Neural cell (in vitro differentiated cells): ENCODE measurements at regions not wholly inside any gene's neighbourhood (a gene's known extent, or its start where the extent isn't known, plus 50 kb on each side); places are given as distances from the start of the nearest gene placed in this dataset.

Source experiments
- H2AFZ ChIP-seq: fragments of 200-600, 300-800 bp; sonication (generic), shearing (Covaris generic); 2 replicates; pipeline ENCODE4 v1.6.0; 2014; ENCODE audit warnings: low read depth, mild to moderate bottlenecking, antibody characterized with exemption, low read length, moderate library complexity
- H3F3A ChIP-seq: fragments of 200-600 bp; shearing (Covaris generic); 2 replicates; pipeline ENCODE4 v1.6.1; 2016; ENCODE audit warnings: mild to moderate bottlenecking, moderate library complexity, mixed read lengths, antibody characterized with exemption, low read length; ENCODE audit not compliant: insufficient read depth, poor library complexity, severe bottlenecking
- H3K27ac ChIP-seq: fragments of 200-600, 300-800 bp; sonication (generic), shearing (Covaris generic); 2 replicates; pipeline ENCODE4 v1.5.1; 2014; ENCODE audit warnings: mild to moderate bottlenecking, low read length, moderate library complexity
- H3K27me3 ChIP-seq: fragments of 300-800, 200-600 bp; sonication (generic), shearing (Covaris generic); 2 replicates; pipeline ENCODE4 v1.6.0; 2014; ENCODE audit warnings: mild to moderate bottlenecking, low read depth, low read length, moderate library complexity; ENCODE audit not compliant: insufficient read depth
- H3K36me3 ChIP-seq: fragments of 300-800, 200-600 bp; sonication (generic), shearing (Covaris generic); 2 replicates; pipeline ENCODE4 v1.5.1; 2014; ENCODE audit warnings: mild to moderate bottlenecking, antibody characterized with exemption, low read length, moderate library complexity; ENCODE audit not compliant: insufficient read depth
- H3K4me2 ChIP-seq: fragments of 300-800, 200-600 bp; sonication (generic), shearing (Covaris generic); 2 replicates; pipeline ENCODE4 v1.6.0; 2014; ENCODE audit warnings: mild to moderate bottlenecking, low read length
- H3K4me3 ChIP-seq: fragments of 300-800, 200-600 bp; sonication (generic), shearing (Covaris generic); 2 replicates; pipeline ENCODE4 v1.5.1; 2014; ENCODE audit warnings: mild to moderate bottlenecking, low read length, moderate library complexity
- H3K79me2 ChIP-seq: fragments of 200-600 bp; shearing (Covaris generic); replicated peaks from 2 replicates; pipeline ENCODE4 v1.6.0; 2014; ENCODE audit warnings: mild to moderate bottlenecking, low read length, moderate library complexity; ENCODE audit not compliant: insufficient read depth
- H3K9ac ChIP-seq: fragments of 300-800, 200-600 bp; sonication (generic), shearing (Covaris generic); 2 replicates; pipeline ENCODE4 v1.6.1; 2016; ENCODE audit warnings: mild to moderate bottlenecking, low read length, mixed read lengths
- H3K9me2 ChIP-seq: fragments of 200-600 bp; shearing (Covaris generic); 2 replicates; pipeline ENCODE4 v1.6.1; 2016; ENCODE audit warnings: mild to moderate bottlenecking, low read length, mixed read lengths; ENCODE audit not compliant: insufficient read depth
- H3K9me3 ChIP-seq: fragments of 200-600, 300-800 bp; sonication (generic), shearing (Covaris generic); 2 replicates; pipeline ENCODE4 v1.6.1; 2016; ENCODE audit warnings: mild to moderate bottlenecking, mixed run types, low read length, moderate library complexity, mixed read lengths
- H4K20me1 ChIP-seq: fragments of 200-600 bp; shearing (Covaris generic); 2 replicates; pipeline ENCODE4 v1.6.1; 2016; ENCODE audit warnings: mild to moderate bottlenecking, mixed run types; ENCODE audit not compliant: insufficient read depth
- CTCF ChIP-seq: fragments of 450-650 bp; IDR thresholded peaks from 2 replicates; pipeline ENCODE4 v1.5.1; 2014; ENCODE audit warnings: antibody characterized with exemption, mild to moderate bottlenecking, moderate library complexity; ENCODE audit not compliant: poor library complexity, severe bottlenecking
- EP300 ChIP-seq: fragments of 450-650 bp; conservative IDR thresholded peaks from 2 replicates; pipeline ENCODE4 v1.6.1; 2014; ENCODE audit warnings: antibody characterized with exemption, mild to moderate bottlenecking, moderate library complexity; ENCODE audit not compliant: poor library complexity, severe bottlenecking
- EZH2 ChIP-seq: fragments of 200-600, 300-800 bp; shearing (Covaris generic), sonication (generic); IDR thresholded peaks from 2 replicates; pipeline ENCODE4 v1.6.1; 2014; ENCODE audit warnings: antibody characterized with exemption, low read length, borderline replicate concordance, mild to moderate bottlenecking; ENCODE audit not compliant: insufficient read depth, poor library complexity, severe bottlenecking
- MXI1 ChIP-seq: fragments of 450-650 bp; conservative IDR thresholded peaks from 2 replicates; pipeline ENCODE4 v1.6.1; 2014; ENCODE audit warnings: antibody characterized with exemption, mild to moderate bottlenecking; ENCODE audit not compliant: poor library complexity, severe bottlenecking
- POLR2AphosphoS5 ChIP-seq: IDR thresholded peaks from 2 replicates; pipeline ENCODE4 v1.6.1; 2012
- RAD21 ChIP-seq: fragments of 450-650 bp; conservative IDR thresholded peaks from 2 replicates; pipeline ENCODE4 v1.6.1; 2014; ENCODE audit warnings: antibody characterized with exemption, mild to moderate bottlenecking, moderate library complexity
- REST ChIP-seq: IDR thresholded peaks from 2 replicates; pipeline ENCODE4 v1.6.1; 2012; ENCODE audit warnings: borderline replicate concordance
- SMC3 ChIP-seq: fragments of 450-650 bp; conservative IDR thresholded peaks from 2 replicates; pipeline ENCODE4 v1.6.1; 2014; ENCODE audit warnings: antibody characterized with exemption, mild to moderate bottlenecking, moderate library complexity; ENCODE audit not compliant: poor library complexity
- TAF1 ChIP-seq: IDR thresholded peaks from 2 replicates; pipeline ENCODE4 v1.6.1; 2012; ENCODE audit warnings: low read depth

- no peaks in the 10 kb centered on the region for H4K20me1 ChIP-seq
- no peak overlapping the region for H2AFZ ChIP-seq
- H3F3A ChIP-seq: no peaks in the 10 kb centered on the region
- H3K27ac ChIP-seq: no peak overlapping the region
- no peaks in the 10 kb centered on the region for H3K9me2 ChIP-seq
- no peaks in the 10 kb centered on the region for H3K79me2 ChIP-seq
- H3K9me3 ChIP-seq: no peaks in the 10 kb centered on the region
- H3K36me3 ChIP-seq: no peaks in the 10 kb centered on the region
- H3K27me3 ChIP-seq: no peaks in the 10 kb centered on the region
- no peak overlapping the region for H3K4me3 ChIP-seq
- no peak overlapping the region for H3K9ac ChIP-seq
- H3K4me2 ChIP-seq: no peak overlapping the region
- TF ChIP-seq EZH2 (no peak), EP300 (no peak), TAF1 (no peak), CTCF (no peak), SMC3 (no peak), MXI1 (no peak), REST (no peak), POLR2AphosphoS5 (no peak), RAD21 (no peak)
These were observed 287.7 kb downstream of the IPMK start for GRCh38 chr10:57979956-57980355.

DNA sequence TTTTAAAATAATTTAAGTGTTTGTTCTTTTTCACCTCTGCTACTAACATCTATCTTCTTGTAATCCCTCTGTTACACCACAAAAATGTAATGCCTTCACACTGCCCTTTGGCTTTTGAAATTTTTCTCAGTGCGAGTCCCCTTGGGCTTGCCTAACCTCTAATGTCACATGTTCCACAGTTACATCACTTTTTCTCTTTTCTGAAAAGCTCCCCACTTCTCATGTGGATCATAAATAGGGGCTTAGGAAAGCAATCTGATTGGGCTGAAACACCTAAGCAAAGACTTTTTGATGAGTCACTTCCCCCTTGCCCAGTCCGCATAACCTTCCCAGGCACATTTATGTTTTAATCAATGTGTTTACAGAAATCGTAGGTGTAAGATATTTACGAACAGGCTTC lies 288.2 kb downstream of the IPMK start:
- Histone ChIP-seq H3K4me2 (no peak overlapping the region), H3K9me3 (no peaks in the 10 kb centered on the region), H3K9ac (no peak overlapping the region), H3K9me2 (no peaks in the 10 kb centered on the region), H2AFZ (no peak overlapping the region), H3K4me3 (no peak overlapping the region), H4K20me1 (no peaks in the 10 kb centered on the region), H3K27me3 (no peaks in the 10 kb centered on the region), H3K27ac (no peak overlapping the region), H3F3A (no peaks in the 10 kb centered on the region), H3K36me3 (no peaks in the 10 kb centered on the region), H3K79me2 (no peaks in the 10 kb centered on the region)
- TF ChIP-seq EP300 (no peak), POLR2AphosphoS5 (no peak), SMC3 (no peak), RAD21 (no peak), REST (no peak), TAF1 (no peak), CTCF (no peak)
